GM19397 (cell line): ENCODE measurements at regions not wholly inside any gene's neighbourhood (a gene's known extent, or its start where the extent isn't known, plus 50 kb on each side); places are given as distances from the start of the nearest gene placed in this dataset.

Experiments used
- ATAC-seq: cut with Tn5 transposase; IDR thresholded peaks from one replicate; pipeline ENCODE4 v1.9.1; 2021; ENCODE audit warnings: mild to moderate bottlenecking, moderate library complexity; ENCODE audit not compliant: unreplicated experiment

DNA sequence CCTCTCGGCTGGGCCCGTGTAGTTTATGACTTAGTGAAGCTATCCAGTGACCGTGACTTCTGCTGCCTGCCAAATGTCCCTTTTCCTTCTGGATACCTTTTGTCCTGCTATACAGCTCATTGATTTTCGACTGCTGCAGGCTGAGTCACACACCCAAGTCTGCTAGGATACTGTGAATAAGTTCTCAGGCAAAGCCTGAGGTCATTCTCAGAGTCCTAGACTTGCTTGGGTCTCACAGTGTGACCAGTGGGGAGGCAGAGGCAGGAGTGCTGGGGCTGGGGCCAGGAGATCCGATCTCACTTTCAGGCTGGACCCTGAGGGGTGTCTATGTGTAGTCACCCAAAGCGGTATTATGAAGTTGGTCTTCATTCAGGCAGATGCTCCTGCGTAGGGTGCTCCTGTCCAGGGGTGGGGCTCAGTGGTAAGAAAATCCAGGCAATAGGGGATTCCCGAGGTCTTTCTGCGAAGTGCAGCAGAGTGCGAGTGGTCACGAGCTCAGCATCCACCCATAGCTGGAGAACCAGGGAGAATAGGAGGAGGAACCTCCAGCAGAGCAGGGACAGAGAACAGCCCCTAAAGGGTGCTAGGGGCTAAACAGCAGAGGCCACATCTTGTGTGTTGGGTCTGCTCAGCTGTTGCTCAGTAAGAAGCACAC is 268.6 kb upstream of the NCKAP5 start:
- no peak for ATAC-seq

GRCh38 chr2:133837441-133838094 is 269.3 kb upstream of the NCKAP5 start:
- ATAC-seq = no peak

GRCh38 chr2:133838642-133839365 is 270.5 kb upstream of the NCKAP5 start:
- ATAC-seq = no peak

DNA sequence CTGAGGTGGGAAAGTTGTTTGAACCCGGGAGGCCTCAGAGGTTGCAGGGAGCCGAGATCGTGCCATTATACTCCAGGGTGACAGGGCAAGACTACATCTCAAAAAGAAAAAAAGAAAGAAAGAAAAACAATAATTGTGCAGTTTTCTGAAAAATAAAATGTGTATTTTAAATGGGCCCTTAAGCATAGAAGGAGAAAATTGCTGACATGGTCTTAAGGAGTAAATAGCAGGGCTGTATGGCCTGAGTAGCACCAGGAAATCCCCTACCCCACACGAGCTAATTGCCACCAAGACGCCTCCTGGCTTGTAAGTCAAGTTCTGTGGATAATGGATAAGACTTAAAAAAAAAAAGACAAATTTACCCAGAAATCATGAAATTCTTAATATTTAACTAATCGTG is 271.4 kb upstream of the NCKAP5 start:
- no peak for ATAC-seq

- ATAC-seq = no peak
Measured at GRCh38 chr2:133840761-133841160, 272.5 kb upstream of the NCKAP5 start.

- ATAC-seq = no peak
Measured at GRCh38 chr2:133841900-133842299, 273.6 kb upstream of the NCKAP5 start.

- no peak for ATAC-seq
Measured at GRCh38 chr2:133842446-133842845, 274.2 kb upstream of the NCKAP5 start.

DNA sequence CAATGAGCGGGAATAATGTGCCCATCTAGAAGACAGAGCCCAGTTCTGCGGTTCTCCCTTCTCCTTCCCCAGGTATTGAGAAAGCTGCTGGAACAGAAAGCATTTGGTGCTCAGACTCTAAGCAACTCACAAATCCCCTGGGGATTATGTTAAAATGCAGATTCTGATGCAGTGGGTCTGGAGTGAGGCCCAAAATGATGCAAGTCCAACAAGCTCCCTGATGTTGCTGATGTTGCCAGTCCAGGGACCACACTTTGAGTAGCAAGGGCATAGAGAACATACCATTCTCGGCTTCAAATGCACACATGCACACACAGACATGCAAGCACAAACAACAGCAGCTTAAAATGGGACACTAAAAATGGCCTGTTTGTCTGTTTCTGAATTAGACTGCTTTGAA is 274.8 kb upstream of the NCKAP5 start:
- ATAC-seq = no peak

GRCh38 chr2:133843551-133843950 is 275.3 kb upstream of the NCKAP5 start:
- no peak for ATAC-seq

DNA sequence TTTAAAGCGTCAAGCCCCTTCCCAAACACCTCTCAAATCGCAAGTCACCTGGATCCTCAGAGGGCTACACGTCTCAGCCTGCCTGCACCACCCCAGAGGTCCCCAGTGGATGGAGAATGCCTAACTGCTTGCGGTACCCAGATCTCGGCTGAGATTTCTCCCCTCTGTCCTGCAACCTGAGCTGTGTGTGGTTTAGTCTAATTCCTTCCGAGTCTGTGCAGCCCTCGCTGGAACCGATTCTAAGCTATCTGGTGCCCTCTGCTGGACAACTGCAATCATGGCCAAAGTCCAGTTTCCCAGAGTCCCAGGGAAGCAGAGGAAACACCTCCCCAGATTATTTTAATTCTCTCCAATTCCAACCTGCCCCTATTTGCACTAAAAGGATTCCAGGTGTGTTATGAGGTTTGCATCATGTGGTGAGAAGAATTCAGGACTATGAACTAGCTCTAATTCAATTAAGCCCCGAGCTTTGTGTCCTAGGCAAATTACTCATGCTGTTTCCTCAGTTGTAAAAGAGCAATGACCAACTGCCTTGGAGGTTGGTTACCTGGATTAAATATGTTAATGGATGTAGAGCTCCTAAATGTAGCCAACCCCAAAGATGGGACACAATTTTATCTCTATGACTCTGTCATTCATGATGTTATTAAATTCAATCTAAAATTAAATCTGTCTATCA is 276.1 kb upstream of the NCKAP5 start:
- ATAC-seq = peak; percentile 85

DNA sequence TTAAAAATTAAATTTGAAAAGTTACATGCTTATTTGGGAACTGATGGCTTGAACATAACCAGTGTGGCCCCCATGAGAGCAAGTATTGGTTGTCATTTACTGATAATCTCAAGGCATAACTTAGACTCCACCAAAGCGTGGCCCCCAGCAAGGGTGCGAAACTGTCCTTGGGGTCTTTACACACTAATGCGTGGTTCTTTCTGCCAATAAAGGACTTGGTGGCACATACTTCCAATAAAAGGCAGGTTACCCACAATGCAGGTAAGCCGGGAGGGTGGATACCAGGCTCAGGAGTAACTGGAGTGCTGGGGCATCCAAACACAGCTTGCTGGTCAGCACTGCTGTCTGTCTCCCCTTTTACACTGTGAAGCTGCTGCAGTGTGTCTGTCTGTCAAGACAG is 278.2 kb upstream of the NCKAP5 start:
- no peak for ATAC-seq

DNA sequence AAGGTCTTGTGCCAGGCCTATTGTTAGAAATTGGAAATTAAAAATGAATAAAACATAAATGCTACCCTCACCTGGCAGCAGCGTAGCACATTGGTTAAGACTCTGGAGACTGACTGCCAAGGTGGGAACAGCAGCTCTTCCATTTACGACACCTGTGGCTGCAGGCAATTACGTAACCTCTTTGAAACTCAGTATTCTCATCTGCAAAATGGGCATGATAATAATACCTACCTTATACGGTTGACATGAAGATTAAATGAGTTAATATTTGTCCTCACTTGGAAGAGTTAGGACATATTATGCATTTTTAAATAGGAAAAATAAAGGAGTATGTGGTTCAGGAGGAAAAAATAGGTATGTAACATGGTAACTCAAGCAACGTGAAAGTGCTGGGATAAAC is 279.3 kb upstream of the NCKAP5 start:
- no peak for ATAC-seq

DNA sequence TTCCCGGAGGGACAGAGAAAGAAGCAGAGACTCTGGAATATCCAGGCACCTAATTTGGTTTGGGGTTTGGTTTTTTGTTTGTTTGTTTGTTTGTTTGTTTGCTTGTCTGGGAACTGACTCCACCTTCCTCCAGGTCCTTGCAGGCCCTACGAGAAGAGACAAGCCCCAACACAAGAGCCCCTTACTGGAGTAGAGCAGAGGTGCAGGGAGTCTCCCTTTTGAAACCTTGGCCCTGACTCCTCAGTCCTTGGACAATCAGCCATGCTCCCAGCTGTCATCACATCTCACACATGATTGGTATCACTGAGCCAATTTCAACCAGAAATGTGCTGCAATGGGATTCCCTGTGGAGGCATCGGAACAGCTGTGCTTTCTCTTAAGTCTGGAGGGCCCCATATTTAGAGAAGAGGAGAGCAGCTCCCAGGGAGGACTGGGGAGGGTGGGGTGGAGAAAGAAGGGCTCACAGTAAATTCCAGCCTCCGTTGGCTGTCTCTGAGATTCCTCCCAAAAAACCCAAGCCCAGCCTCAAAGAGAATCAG is 279.9 kb upstream of the NCKAP5 start:
- ATAC-seq = no peak

GRCh38 chr2:133849341-133849740 is 281.1 kb upstream of the NCKAP5 start:
- no peak for ATAC-seq

DNA sequence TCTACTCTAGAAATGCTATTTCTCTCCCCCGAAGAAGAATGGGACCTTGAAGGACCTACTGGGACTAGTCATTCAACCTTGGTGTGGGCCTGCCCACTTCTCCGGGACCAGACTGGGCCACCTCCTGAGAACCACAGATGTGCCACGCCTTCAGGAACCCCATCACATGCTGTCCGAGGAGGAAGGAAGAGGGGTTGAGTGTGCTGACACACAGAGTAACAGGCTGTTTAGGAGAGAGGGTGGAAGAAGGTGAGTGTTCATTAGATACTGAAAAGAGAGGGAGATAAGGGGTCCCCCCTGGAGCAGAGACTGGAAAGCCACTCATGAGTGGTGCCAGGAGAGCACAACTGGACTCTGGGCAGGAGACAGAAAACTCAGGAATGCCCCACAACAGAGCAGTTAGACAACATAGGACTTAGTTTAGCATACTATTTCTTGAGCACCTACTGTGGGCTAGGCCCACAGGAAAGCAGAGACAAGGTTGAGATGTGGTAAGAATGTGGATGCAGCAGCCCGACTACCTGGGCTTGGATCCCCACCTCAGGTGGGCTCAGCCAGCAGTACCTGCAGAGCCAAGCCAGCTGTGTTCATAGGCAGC is 286.4 kb upstream of the NCKAP5 start:
- no peak for ATAC-seq

GRCh38 chr2:133855526-133855925 is 287.3 kb upstream of the NCKAP5 start:
- ATAC-seq = no peak

- no peak for ATAC-seq
Measured at GRCh38 chr2:133856678-133857077, 288.4 kb upstream of the NCKAP5 start.

- no peak for ATAC-seq
Measured at GRCh38 chr2:133859578-133859977, 291.3 kb upstream of the NCKAP5 start.

DNA sequence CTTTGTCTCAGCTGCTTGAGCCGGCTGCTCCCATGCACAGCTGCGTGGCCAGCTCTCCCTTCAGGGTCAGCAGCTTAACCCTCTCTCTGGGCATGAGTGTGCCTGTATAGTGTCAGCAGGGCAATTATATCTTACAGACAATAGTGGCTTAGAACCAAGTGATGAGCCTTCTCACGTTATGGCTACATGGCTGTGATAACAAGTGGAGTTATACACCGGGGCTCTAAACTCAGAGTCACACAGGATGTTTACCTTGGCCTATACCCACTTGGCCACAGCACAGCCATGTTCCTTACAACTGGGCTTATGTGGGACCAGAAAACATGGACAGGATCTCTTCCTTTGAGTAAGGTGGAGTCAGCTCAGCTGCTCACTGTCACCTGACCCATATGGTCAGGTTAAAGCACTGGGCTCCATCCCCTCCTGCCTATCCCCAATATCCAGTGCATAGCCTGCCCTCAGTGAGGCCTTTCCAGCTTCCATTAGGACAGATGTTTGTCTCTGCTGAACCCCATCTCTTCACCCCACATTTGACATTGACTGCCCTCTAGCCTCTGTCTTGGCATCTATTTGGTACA is 294.2 kb upstream of the NCKAP5 start:
- no peak for ATAC-seq

GRCh38 chr2:133863106-133863800 is 295.0 kb upstream of the NCKAP5 start:
- ATAC-seq = no peak
